HG03139 (cell line): ENCODE measurements at regions not wholly inside any gene's neighbourhood (a gene's known extent, or its start where the extent isn't known, plus 50 kb on each side); places are given as distances from the start of the nearest gene placed in this dataset.
A peak's percentile ranks its signal among the peaks of the same experiment; 100 is the strongest.
"Not testable (repeated sequence)": the region's sequence is repeated elsewhere in the genome, so short reads cannot be mapped to it uniquely, and the experiment has no call there.

Experiments
- ATAC-seq: cut with Tn5 transposase; IDR thresholded peaks from one replicate; pipeline ENCODE4 v1.9.1; 2021; ENCODE audit not compliant: unreplicated experiment

DNA sequence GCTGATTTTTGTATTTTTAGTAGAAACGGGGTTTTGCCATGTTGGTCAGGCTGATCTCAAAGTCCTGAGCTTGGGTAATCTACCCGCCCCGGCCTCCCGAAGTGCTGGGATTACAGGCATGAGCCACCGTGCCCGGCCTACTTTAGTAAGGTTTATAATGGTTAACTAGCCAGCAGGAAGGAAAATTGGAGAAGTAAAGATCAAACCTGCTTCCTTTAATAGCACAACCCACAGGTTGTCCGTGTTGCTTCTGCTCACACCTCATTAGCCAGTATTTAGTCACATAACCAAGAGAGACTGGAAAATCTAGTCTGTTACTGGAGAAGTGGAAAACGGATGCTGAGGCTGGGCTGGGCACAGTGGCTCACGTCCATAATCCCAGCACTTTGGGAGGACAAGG is 51.9 kb upstream of the TBL1XR1 start:
- ATAC-seq, result no peak

DNA sequence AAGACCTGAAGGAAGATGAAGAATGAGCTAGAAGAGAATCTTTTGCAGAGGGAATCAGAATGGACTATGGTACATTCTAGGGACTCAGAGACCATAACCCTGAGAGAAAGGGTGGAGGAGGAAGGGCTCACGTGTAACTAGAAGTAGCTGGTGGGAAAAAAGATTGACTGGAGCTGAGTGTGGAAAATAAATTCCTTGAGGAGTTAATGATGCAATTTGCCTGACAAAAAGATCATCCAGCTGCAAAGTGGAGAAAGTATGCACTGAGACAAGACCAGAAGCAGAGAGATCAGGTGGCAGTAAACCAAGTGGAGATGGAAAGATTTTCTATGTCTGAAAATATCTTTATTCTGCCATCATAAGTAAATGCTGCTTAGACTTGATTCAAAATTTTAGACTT is 52.9 kb upstream of the TBL1XR1 start:
- no peak for ATAC-seq

DNA sequence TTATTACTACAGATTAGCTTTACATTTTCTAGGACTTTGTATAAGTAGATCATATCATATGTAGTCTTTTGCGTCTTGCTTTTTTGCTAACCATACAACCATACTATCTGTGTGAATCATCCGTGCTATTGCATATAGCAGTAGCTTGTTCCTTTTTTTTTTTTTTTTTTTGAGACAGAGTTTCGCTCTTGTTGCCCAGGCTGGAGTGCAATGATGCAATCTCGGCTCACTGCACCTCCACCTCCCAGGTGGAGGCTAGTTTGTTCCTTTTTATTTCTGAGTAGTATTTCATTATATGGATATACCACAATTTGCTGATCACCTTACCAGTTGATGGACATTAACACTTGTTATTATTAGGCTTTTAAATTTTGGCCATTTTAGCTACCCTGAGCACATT is 54.5 kb upstream of the TBL1XR1 start:
- ATAC-seq, result no peak

DNA sequence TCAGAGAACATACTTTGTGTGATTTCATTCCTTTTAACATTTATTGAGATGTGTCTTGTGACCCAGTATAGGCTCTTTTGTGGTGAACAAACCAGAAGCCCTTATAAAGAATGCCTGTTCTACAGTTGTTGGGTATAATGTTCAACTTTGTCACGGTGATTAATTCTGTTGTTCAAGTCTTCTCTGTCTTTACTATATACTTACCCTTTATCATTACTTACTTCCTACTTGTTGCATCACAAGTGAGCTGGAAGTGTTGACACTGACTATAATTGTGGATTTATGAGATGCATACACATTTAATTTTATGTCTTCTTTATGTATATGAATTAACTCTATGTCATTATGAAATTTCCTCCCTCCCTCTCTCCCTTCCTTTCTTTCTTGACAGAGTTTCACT is 59.7 kb upstream of the TBL1XR1 start:
- ATAC-seq, result no peak

DNA sequence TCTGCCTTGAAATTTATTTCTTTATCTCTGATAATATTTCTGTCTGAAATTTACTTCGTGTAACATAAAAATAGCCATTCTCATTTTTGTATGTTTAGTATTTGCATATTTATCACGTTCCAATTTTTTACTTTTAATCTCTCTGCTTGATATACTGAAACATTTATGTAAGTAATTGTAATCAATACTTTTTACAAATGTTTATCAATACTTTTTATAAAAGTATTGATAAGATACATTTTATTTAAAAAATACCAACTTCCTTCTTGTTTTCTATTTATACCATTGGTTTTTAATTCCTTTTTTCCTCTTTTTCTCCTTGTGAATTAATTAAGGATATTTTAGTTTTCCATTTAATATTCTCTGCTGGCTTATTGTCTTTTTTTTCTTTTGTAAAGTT is 60.3 kb upstream of the TBL1XR1 start:
- no peak for ATAC-seq

DNA sequence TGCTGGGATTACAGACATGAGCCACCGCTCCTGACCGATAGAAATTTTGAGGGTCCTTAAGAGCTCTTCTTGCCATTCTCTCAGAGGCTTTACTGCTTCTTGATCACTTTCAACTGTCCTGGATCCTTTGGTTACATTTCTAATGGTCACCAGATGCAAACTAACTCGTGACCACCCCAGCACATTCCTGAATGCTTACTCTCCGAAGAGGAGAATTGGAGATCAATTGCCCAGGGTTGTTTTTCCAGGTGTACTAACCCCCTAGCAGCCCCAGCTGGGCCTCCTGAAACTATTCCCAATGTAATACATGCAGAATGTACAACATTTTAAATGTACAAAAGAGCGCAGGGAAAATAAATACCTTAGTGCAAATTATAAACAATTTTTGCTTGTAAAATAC is 65.1 kb upstream of the TBL1XR1 start:
- no peak for ATAC-seq

DNA sequence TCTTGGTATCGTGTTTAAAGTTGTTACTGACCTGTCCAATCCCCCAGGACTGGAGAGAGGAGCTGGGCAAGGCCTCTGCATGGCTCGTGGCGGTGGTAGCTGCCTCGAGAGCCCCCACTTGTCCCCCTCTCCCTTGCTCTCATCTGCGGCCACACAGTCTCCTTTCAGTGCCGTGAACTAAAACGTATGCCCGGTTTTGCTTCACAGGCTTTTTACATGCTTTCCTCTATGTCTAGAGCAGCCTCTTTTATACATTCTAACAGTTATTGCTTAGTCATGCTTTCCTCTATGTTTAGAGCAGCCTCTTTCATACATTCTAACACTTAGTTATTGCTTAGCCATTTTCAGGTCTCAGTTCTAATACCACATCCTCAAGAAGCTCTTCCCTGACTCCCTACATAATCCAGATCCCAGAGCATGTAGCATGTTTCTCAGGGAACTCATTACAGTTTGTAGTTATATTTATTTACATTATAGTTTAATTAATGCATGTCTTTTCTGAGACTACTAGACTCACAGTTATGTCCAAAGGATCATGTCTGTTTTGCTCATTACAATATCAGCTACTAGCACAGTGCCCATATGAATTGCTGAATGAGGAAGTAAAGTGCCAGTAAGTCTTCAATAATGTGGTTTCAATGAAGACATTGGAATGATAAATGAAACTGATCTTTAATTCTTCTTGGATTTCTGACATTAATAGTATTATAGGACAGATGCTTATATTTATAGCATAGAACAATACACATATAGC is 66.5 kb upstream of the TBL1XR1 start:
- ATAC-seq, result no peak

DNA sequence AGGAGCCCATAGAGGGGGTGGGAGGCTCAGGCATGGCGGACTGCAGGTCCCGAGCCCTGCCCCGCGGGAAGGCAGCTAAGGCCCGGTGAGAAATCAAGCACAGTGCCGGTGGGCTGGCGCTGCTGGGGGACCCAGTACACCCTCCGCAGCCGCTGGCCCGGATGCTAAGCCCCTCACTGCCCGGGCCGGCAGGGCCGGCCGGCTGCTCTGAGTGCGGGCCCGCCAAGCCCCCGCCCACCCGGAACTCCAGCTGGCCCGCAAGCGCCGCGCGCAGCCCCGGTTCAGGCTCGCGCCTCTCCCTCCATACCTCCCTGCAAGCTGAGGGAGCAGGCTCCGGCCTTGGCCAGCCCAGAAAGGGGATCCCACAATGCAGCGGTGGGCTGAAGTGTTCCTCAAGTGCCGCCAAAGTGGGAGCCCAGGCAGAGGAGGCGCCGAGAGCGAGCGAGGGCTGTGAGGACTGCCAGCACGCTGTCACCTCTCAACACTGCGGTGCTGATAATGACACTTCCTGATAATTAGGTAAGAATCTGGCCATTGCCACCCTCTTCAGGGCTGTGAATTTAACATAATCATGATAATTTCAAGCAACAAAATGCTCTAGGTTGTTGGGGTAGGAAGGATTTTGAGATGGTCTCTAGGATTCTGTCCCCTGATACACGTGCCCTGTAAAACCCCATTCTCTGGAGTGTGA is 74.7 kb upstream of the TBL1XR1 start:
- not testable (repeated sequence) for ATAC-seq

DNA sequence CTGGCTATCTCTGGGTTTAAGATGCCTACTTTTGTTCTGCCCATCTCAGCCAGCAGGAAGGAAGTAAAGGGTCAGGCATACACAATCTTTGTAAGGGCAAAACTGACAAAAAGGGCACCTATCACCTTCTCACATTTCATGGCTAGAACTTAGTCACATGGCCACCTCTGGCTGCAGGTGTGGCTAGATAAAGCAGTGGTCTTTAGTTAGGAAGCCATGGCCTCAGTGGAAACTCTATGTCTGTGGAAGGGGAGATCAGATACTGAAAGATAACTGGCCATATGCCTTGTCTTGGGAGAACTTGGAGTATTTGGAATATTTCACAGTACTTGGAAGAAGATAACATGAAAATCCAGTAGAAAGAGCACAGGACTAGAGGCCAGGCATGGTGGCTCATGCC is 80.7 kb upstream of the TBL1XR1 start:
- no peak for ATAC-seq

DNA sequence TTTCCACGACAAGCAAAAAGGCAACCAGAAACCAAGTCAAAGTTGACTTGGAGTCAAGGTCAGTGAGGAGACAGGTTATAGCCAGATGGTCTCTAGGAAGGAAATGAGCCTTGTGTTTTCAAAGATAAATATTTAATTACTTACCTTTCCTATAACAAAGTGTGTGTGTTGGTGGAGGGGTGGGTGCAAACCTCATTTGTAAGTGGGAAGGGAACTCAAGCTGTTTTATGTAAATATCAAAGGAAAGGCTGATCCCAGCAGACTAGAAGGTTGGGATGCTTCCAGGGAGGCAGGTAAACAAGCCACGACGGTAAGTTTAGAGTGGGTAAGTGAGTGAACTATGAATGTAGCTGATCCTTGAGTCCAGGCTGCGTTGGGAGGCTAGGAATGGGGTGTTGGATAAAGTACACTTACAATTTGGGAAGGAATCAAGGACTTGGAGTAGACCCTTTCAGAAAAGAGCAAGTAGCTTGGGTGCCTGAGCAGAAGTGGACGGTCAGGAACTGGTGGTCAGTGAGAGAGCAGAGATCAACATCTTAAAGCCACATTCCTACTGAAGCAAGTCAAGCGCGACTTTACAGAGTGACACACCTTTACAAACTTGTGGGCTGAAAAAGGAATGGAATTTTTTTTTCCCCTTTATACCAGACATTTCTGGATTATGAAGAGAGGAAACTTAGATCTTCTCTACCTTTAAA is 82.0 kb upstream of the TBL1XR1 start:
- no peak for ATAC-seq

DNA sequence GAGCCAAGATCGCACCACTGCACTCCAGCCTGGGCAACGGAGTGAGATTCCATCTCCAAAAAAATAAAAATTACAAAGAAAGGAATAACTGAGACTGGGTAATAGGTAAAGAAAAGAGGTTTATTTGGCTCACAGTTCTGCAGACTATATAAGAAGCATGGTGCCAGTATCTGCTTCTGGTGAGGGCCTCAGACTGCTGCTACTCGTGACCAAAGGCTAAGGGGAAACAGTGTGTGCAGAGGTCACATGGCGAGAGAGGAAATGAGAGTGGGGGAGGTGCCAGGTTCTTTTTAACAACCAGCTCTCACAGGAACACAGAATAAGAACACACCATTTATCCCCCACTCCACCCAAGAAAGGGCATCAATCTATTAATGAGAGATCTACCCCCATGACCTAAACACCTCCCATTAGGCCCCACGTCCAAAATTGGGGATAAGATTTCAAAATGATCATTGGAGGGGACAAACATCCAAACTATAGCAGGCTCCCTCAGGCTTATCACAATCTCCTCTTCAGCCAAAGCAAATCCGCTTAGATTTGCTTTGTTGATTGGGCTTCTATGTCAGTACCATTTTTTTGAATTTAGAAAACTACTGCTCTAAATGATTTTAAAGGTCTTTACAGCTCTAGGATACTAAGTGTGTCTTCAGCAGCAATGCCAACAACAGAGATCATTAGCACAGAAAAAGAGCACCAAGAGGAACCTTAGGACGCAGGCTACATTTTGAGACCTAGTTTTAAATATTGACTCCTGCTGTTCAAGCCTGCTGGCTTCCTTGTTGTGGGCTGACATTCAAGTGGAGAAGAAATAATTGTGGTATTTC is 84.2 kb upstream of the TBL1XR1 start:
- peak; percentile 51 for ATAC-seq

DNA sequence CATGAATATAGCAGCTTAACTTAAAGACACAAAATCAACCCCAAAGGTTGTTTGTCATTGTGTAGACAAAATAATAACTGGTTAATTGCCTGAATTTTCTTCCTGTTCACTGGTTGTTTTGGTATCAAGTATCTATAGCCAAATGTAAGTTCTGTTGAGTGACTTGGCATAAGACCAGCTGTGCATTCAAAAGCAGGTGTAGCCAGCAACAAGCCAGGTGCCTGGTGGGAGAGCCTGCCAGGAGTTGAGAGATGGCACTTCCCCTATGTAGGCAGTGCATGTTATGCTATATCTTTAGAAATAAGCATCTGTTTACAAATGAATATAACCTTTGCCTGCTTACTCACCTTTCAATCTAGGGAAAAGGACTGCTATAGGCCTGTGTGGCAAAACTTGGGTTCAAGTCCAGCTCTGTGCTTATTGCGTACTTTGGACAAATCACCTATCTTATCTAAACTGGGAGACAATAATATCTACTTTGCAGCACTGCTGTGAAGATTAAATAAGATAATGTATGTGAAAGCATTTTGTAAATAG is 84.9 kb upstream of the TBL1XR1 start:
- no peak for ATAC-seq

DNA sequence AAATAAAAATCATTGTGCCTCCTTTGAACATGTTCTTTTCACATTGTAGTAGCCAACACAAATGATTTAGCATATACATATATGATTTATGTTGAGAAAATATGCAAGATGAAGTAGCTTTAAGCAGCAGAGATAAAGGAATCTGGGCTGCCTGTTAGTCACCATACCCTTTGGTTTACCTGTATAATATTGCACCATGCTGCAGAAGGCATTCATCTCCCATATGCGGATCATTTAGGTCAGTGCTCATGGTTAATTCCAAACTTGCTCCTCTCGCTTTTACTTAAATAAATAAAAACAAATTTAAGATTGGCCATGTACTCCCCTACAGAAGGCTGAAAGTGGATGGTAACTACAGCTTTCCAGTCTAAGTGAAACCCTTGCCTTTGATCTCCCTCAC is 86.7 kb upstream of the TBL1XR1 start:
- ATAC-seq, result no peak

DNA sequence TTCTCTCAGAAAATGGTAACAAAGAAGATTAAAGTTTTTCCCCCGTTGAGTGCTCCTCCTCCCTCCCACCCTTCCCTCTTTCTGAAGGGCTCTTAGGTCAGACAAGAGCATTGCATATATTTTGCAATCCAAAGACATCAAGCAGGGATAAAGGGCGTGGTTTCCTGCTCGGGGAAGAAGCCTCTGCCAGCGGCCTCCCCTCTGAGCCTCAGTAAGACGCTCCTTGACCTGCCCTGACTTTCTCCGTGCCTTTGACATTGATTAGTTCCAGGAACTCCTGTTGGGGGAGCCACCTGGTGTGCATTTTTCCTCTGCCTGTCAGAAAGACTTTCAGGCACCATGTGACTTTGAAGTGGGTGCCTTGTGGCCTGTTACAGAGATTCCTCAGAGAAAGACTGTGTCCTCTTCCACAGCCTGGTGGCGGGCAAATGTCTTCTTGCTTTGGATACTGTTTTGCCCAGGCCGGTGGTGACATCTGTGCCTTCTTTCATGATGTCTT is 87.2 kb upstream of the TBL1XR1 start:
- ATAC-seq, result no peak

DNA sequence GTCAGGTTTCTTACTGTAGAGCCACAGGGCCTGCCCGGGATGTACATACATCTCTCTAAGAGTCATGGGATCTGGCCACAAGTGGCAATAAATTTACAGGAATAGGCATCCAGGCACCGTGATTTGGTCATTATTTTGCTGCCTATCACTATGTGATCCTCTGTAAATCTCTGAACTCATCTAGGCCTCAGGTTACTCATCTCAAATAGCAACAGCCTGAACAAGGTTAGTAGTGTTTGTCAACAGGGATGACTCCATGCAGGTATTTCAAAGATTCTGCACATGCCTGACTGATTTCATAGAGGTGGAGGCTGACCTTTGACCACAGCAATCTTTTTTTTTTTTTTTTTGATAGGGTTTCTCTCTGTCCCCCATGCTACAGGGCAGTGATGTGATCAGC is 88.8 kb upstream of the TBL1XR1 start:
- ATAC-seq, result no peak

DNA sequence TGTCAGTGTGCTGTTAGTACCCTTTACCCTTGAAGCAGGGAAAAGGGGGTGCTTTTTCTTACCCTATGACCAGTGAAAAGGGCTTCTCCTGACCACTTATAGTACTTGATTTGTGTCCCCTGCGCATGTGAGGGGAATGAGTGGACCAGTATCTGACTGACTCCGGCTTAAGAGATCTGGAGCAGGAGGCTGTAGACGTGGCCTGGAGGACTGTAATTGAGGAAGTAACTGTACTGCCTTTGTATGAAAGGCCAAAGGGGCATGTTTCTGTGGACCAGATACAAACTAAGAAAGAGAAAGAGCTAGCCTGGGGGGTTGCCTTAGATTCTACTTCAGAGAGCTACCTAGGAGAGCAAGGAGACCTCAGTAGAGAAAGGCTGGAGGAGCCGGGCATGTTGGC is 89.9 kb upstream of the TBL1XR1 start:
- no peak for ATAC-seq

DNA sequence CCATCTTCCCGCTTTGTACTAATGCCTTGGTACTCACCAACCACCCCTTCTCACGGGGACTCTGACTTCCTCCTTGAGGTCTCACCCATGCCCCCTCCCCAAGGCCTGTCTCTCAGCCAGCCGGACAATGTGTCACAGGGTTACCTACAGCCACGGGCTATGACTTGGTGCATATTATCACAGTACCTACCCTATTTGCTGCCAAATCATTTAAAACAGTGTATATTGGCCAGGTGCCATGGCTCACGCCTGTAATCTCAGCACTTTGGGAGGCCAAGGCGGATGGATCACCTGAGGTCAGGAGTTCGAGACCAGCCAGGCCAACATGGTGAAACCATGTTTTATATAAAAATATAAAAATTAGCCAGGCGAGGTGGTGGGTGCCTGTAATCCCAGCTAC is 93.4 kb upstream of the TBL1XR1 start:
- ATAC-seq, result no peak

DNA sequence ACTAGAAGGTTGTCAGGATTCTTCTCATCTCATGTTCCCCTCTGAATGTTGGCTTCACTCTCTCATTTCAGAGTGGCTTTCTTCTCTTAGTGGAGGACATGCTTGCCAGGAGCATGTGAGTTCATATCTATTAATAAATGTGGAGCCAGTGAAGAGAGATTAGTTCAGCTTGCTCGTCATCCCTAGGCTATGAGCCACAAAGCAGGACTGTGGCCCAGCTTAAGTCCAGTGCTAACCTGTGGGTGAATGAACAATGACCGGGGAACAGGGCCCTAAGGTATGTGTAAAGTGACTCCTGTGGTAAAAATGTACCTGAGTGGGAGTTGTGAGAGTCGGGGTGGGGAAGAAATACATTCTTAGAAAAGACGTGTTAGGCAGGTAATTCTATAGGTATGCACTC is 96.9 kb upstream of the TBL1XR1 start:
- ATAC-seq, result no peak

DNA sequence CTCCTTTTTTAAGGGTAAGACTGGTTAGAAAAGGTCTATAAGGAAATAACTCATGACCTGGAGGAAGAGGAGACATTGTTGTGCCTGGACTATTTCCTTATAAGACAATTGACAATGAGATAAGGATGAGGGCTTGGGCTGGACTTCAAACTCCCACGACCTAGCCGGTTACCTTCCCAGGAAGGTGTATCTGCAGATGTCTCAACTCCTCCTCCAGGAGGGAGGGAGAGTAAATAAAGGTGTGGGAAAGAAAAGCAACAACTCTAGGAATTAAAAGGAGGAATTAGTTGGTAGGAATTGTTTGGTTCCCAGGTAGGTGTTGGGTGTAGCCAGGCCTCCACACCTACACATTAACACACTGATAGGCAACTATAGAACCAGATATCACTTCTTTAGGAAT is 97.8 kb upstream of the TBL1XR1 start:
- no peak for ATAC-seq

DNA sequence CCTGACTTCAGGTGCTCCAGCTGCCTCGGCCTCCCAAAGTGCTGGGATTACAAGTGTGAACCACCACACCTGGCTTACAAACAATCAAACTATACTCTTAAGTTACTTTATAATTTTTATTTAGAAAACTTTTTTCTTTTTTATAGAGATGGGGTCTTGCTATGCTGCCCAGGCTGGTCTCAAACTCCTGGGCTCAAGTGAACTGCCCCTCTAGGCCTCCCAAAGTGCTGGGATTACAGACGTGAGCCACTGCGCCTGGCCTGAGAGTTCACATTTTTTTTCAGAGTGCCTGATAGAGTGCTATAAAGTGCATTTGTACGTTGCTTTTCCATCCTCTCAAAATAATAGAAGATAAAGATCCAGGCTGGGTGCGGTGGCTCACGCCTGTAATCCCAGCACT is 102.0 kb upstream of the TBL1XR1 start:
- ATAC-seq, result no peak
